ENCODE measurements at regions not wholly inside any gene's neighbourhood (a gene's known extent, or its start where the extent isn't known, plus 50 kb on each side); places are given as distances from the start of the nearest gene placed in this dataset.

- no peak for TF ChIP-seq GATA2 (IDR thresholded peaks at IDR 0.05; ENCODE audit: low read depth, low read length)
- no peak for TF ChIP-seq GATA3 (IDR thresholded peaks at IDR 0.05; ENCODE audit: low read depth, low read length)
Observed at GRCh38 chr5:146993876-146994530, 115.4 kb upstream of the PPP2R2B start.

- TF ChIP-seq GATA2 (IDR thresholded peaks at IDR 0.05; ENCODE audit: low read depth, low read length): no peak
- TF ChIP-seq GATA3 (IDR thresholded peaks at IDR 0.05; ENCODE audit: low read depth, low read length): no peak
Observed at GRCh38 chr5:146995878-146996277, 117.3 kb upstream of the PPP2R2B start.

GRCh38 chr5:147015405-147015804 lies 136.8 kb upstream of the PPP2R2B start:
- TF ChIP-seq GATA3 (IDR thresholded peaks at IDR 0.05; ENCODE audit: low read depth, low read length) (no peak), GATA2 (IDR thresholded peaks at IDR 0.05; ENCODE audit: low read depth, low read length) (no peak)

GRCh38 chr5:147017191-147017590 lies 138.6 kb upstream of the PPP2R2B start:
- peak; percentile 70 for TF ChIP-seq GATA2 (IDR thresholded peaks at IDR 0.05; ENCODE audit: low read depth, low read length)
- TF ChIP-seq GATA3 (IDR thresholded peaks at IDR 0.05; ENCODE audit: low read depth, low read length): 0 out of 2 replicates have a peak, but pooled peaks have one; percentile 26

- TF ChIP-seq GATA3 (IDR thresholded peaks at IDR 0.05; ENCODE audit: low read depth, low read length): no peak
- TF ChIP-seq GATA2 (IDR thresholded peaks at IDR 0.05; ENCODE audit: low read depth, low read length): no peak
Observed at GRCh38 chr5:147017621-147018020, 139.1 kb upstream of the PPP2R2B start.

GRCh38 chr5:147018812-147019211 lies 140.3 kb upstream of the PPP2R2B start:
- TF ChIP-seq GATA2 (IDR thresholded peaks at IDR 0.05; ENCODE audit: low read depth, low read length): no peak
- no peak for TF ChIP-seq GATA3 (IDR thresholded peaks at IDR 0.05; ENCODE audit: low read depth, low read length)

- no peak for TF ChIP-seq GATA2 (IDR thresholded peaks at IDR 0.05; ENCODE audit: low read depth, low read length)
- no peak for TF ChIP-seq GATA3 (IDR thresholded peaks at IDR 0.05; ENCODE audit: low read depth, low read length)
Observed at GRCh38 chr5:147036691-147037245, 158.2 kb upstream of the PPP2R2B start.

GRCh38 chr5:147037515-147038205 lies 159.1 kb upstream of the PPP2R2B start:
- no peak for TF ChIP-seq GATA3 (IDR thresholded peaks at IDR 0.05; ENCODE audit: low read depth, low read length)
- TF ChIP-seq GATA2 (IDR thresholded peaks at IDR 0.05; ENCODE audit: low read depth, low read length): no peak

GRCh38 chr5:147040856-147041255 lies 162.3 kb upstream of the PPP2R2B start:
- TF ChIP-seq GATA2 (IDR thresholded peaks at IDR 0.05; ENCODE audit: low read depth, low read length) (no peak), GATA3 (IDR thresholded peaks at IDR 0.05; ENCODE audit: low read depth, low read length) (no peak)

- no peak for TF ChIP-seq GATA3 (IDR thresholded peaks at IDR 0.05; ENCODE audit: low read depth, low read length)
- TF ChIP-seq GATA2 (IDR thresholded peaks at IDR 0.05; ENCODE audit: low read depth, low read length): no peak
Observed at GRCh38 chr5:147044572-147045273, 166.2 kb upstream of the PPP2R2B start.

- TF ChIP-seq GATA2 (IDR thresholded peaks at IDR 0.05; ENCODE audit: low read depth, low read length) (no peak), GATA3 (IDR thresholded peaks at IDR 0.05; ENCODE audit: low read depth, low read length) (no peak)
Observed at GRCh38 chr5:147045290-147045689, 166.7 kb upstream of the PPP2R2B start.

GRCh38 chr5:147046281-147046680 lies 167.7 kb upstream of the PPP2R2B start:
- TF ChIP-seq GATA3 (IDR thresholded peaks at IDR 0.05; ENCODE audit: low read depth, low read length): no peak
- no peak for TF ChIP-seq GATA2 (IDR thresholded peaks at IDR 0.05; ENCODE audit: low read depth, low read length)

GRCh38 chr5:147046894-147047293 lies 168.3 kb upstream of the PPP2R2B start:
- no peak for TF ChIP-seq GATA2 (IDR thresholded peaks at IDR 0.05; ENCODE audit: low read depth, low read length)
- no peak for TF ChIP-seq GATA3 (IDR thresholded peaks at IDR 0.05; ENCODE audit: low read depth, low read length)

GRCh38 chr5:147049764-147050163 lies 171.2 kb upstream of the PPP2R2B start:
- no peak for TF ChIP-seq GATA3 (IDR thresholded peaks at IDR 0.05; ENCODE audit: low read depth, low read length)
- no peak for TF ChIP-seq GATA2 (IDR thresholded peaks at IDR 0.05; ENCODE audit: low read depth, low read length)

Data from SH-SY5Y (cell line).